SJSA1 (cell line): ENCODE measurements at regions not wholly inside any gene's neighbourhood (a gene's known extent, or its start where the extent isn't known, plus 50 kb on each side); places are given as distances from the start of the nearest gene placed in this dataset.

ENCODE experiments used
- DNase-seq, 2 experiments: peaks; one replicate each; pipeline ENCODE4 v3.0.0-alpha.2; 2015 to 2020; ENCODE audit warnings: low spot score in 2 of 2, low read depth in 1 of 2
- H3K27ac ChIP-seq: fragments of 250-450 bp; sonication (Bioruptor Pico); 2 replicates; pipeline ENCODE4 v1.5.1; 2020; ENCODE audit warnings: mild to moderate bottlenecking, moderate library complexity
- H3K27me3 ChIP-seq: fragments of 250-450 bp; sonication (Bioruptor Pico); replicated peaks from 2 replicates; pipeline ENCODE4 v1.5.1; 2020; ENCODE audit warnings: mild to moderate bottlenecking, moderate library complexity
- H3K36me3 ChIP-seq: fragments of 250-450 bp; sonication (Bioruptor Pico); 2 replicates; pipeline ENCODE4 v1.5.1; 2020; ENCODE audit warnings: mild to moderate bottlenecking
- H3K4me1 ChIP-seq: fragments of 250-450 bp; sonication (Bioruptor Pico); replicated peaks from 2 replicates; pipeline ENCODE4 v1.6.1; 2021; ENCODE audit warnings: mild to moderate bottlenecking
- H3K4me3 ChIP-seq: fragments of 250-450 bp; sonication (Bioruptor Pico); 2 replicates; pipeline ENCODE4 v1.5.1; 2020; ENCODE audit warnings: mild to moderate bottlenecking
- H3K9me3 ChIP-seq: fragments of 250-450 bp; sonication (Bioruptor Pico); replicated peaks from 2 replicates; pipeline ENCODE4 v1.5.1; 2020; ENCODE audit warnings: mild to moderate bottlenecking

DNA sequence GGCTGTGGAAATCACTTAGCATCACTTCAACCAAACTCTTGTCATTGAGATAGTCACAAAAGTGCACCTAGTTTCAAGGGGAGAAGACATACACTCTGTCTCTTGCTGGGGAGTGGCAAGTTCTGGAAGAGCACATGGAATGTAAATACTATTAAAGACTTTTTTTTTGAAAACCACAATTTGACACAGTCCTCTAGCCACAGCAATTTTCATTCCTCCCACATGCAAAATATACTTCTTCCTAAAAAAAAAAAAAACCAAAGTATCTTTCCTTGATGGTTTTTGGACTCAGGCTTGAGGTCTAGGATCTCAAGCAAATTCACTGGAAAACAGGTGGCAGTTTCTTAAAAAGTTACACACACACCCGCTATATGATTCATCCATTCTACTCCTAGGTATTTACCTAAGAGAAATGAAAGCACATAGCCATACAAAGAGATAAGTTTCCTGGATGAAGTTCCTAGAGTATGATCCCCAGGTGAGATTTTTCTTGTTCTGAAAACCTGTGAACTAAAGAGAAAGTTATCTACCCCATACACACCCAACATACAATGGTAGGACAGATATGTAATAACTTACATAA is 295.8 kb downstream of the SP3 start:
- Histone ChIP-seq H3K27ac (no peak overlapping the region), H3K4me3 (no peak overlapping the region), H3K4me1 (peaks cover 7% of the 10 kb centered on the region), H3K9me3 (no peaks in the 10 kb centered on the region), H3K36me3 (no peaks in the 10 kb centered on the region), H3K27me3 (no peaks in the 10 kb centered on the region)
- DNase-seq = peak in 1 of 2 experiments; percentile 27

DNA sequence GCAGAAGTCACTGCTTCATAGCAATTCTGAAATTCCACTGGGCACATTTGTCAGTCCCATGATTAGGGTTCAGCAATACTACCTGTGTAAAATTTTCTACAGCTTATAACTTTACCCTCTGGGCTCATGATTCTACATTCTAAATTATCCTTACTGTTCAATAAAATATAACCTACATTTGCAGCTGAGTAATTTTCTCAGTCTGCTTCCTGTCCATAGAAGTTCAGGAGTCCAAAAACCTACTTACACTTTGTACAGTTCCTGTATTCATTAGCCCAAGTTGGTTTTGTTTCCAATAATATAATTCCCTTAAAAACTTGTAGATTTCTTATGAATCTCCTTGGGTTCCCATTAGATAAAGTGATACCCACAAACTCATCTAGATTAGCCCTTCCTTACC is 295.3 kb downstream of the SP3 start:
- Histone ChIP-seq H3K9me3 (no peaks in the 10 kb centered on the region), H3K4me1 (peaks cover 7% of the 10 kb centered on the region), H3K27ac (no peak overlapping the region), H3K27me3 (no peaks in the 10 kb centered on the region), H3K36me3 (no peaks in the 10 kb centered on the region), H3K4me3 (no peak overlapping the region)
- no peak for DNase-seq

DNA sequence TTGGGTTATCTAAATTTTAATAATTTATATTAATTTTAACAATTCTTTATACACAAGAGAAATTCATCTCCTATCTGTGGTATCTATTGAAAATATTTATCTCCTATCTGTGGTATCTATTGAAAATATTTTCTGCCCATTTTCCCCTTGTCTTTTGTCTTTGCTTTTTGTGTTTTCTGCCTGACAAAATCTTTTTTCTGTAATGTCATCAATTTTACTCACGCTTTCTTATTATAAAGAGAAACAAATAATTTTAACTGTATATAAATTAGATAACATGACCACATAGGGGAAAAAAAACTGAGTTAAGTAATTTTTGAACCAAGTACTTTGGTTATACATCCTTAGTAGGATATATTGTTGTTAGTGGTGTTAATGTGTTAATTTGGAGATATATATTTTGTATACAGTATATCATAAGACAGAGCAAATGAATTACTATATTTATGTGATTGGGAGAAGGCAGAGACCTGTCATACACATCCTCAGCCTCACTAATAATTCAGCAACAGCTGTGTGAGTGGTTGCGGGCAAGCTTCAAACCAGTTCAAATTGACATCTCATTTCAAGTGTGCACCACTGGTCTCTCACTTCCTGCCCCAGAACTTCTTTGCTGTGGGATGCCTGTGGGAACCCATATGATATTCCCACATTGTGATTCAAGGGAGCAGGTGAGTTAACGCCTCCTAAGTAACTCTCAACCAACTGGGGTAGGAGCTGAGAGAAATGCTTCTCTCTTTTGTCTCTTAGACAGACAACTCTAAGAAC is 292.4 kb downstream of the SP3 start:
- Histone ChIP-seq H3K4me1 (peaks cover 7% of the 10 kb centered on the region), H3K27me3 (no peaks in the 10 kb centered on the region), H3K36me3 (no peaks in the 10 kb centered on the region), H3K9me3 (no peaks in the 10 kb centered on the region), H3K4me3 (no peak overlapping the region), H3K27ac (no peak overlapping the region)
- DNase-seq = no peak

- Histone ChIP-seq H3K27me3 (no peaks in the 10 kb centered on the region), H3K9me3 (no peaks in the 10 kb centered on the region), H3K4me1 (peaks cover 7% of the 10 kb centered on the region), H3K4me3 (no peak overlapping the region), H3K36me3 (no peaks in the 10 kb centered on the region), H3K27ac (no peak overlapping the region)
- DNase-seq = no peak
These were observed 291.5 kb downstream of the SP3 start for GRCh38 chr2:173673640-173674039.

DNA sequence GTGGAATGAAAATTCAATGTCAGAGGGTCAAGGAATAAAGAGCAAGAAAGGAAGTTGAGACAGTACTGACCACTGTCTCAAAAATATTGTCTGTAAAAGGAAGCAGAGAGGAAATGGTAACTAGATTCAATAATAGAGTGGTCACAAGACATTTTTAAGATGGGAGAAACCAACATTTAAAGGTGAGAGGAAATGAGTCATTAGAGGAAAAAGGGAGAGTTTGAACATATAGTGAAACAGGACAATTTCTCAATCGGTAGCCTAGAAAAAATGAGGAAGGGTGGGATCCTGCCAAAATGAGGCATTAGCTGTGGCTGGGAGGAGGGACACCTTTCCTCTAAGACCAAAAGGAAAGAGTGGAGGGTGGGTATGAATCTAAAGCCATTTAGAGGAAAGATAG is 288.5 kb downstream of the SP3 start:
- Histone ChIP-seq H3K9me3 (no peaks in the 10 kb centered on the region), H3K4me1 (peaks cover 16% of the 10 kb centered on the region)
- DNase-seq = no peak

DNA sequence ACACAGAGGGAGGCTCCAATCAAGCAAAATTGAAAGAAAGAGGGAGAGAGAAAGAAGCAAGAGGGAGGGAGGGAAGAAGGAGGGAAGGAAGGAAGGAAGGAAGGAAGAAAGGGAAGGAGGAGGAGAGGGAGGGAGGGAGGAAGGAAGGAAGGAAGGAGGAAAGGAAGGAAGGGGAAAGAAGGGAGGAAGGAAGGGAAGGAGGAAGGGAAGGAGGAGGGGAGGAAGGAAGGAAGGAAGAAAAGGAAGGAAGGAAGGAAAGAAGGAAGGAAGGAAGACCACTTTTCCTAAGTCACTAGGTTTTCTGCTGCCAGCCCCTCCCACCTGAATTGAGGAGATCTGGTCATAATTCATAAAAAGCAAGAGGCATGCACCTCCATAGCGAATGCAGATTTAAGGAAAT is 287.0 kb downstream of the SP3 start:
- no peaks in the 10 kb centered on the region for H3K9me3 ChIP-seq
- no peaks in the 10 kb centered on the region for H3K27me3 ChIP-seq
- no peak overlapping the region for H3K4me3 ChIP-seq
- peaks cover 16% of the 10 kb centered on the region for H3K4me1 ChIP-seq
- H3K27ac ChIP-seq = no peak overlapping the region
- no peaks in the 10 kb centered on the region for H3K36me3 ChIP-seq
- DNase-seq = no peak

More for the DNA sequence above, 288.5 kb downstream of the SP3 start:
- no peak overlapping the region for H3K4me3 ChIP-seq
- H3K27me3 ChIP-seq = no peaks in the 10 kb centered on the region
- no peaks in the 10 kb centered on the region for H3K36me3 ChIP-seq
- H3K27ac ChIP-seq = no peak overlapping the region

DNA sequence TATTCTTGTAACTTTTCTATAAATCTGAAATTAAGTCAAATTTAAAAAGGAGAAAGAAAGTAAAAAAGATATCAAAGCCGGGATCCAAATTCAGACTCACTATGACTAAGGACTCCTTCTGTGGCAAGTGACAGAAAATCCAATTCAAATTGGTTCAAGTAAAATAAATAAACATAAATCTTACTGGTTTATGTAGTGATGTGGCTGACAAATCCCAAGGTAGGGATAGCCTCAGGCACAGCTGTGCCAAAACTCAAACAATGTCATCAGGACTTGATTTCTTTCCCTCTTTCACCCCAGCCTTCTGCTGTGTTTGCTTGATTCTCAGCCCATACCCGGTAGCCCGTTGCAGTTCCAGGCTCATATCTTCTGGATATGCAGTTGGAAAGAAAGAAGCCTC is 284.6 kb downstream of the SP3 start:
- no peaks in the 10 kb centered on the region for H3K27me3 ChIP-seq
- H3K27ac ChIP-seq = peak overlapping the region; percentile 18; the same call in 1 of the 2 replicates
- no peaks in the 10 kb centered on the region for H3K36me3 ChIP-seq
- peaks cover 16% of the 10 kb centered on the region for H3K4me1 ChIP-seq
- DNase-seq = peak; percentile 54 to 61
- H3K4me3 ChIP-seq = no peak overlapping the region
- H3K9me3 ChIP-seq = no peaks in the 10 kb centered on the region

DNA sequence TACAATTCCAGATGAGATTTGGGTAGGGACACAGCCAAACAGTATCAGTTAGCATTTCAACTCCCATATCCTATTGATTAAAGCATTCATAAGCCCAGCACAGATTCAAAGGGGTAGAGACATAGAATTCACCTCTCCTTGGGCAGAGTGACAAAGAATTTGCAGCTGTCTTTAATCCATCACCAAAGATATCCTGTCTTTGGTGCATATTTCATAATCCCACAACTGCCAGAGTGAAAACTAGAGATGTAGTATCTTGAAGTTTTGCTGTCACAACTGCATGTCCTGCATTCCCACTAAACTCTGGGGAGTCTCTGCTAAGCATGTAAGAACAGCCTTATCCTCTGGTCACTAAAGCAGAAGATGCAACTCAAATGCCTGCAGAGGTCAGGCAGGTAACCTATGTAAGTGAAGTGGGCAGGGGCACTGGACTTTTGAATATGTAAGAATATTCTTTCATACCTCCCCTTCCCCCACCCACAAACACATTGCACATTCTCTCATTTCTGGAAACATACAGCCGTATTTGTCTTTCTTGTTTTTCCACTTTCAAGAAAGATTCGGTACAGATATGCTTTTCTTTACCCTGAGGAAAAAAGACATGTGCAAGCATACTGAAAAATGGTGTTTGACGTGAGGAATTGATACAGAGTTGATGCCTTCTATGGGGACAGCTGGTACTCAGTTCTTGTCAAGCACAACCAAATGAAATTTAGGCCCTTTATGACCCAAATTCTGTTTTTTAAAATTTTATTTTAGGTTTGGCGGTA is 283.1 kb downstream of the SP3 start:
- H3K27ac ChIP-seq = no peak overlapping the region
- no peak for DNase-seq
- H3K4me1 ChIP-seq = peaks cover 16% of the 10 kb centered on the region

GRCh38 chr2:173684896-173685459 is 280.2 kb downstream of the SP3 start:
- DNase-seq = no peak
- H3K36me3 ChIP-seq = no peaks in the 10 kb centered on the region
- H3K4me1 ChIP-seq = peaks cover 12% of the 10 kb centered on the region
- no peak overlapping the region for H3K27ac ChIP-seq
- H3K27me3 ChIP-seq = no peaks in the 10 kb centered on the region
- no peak overlapping the region for H3K4me3 ChIP-seq
- no peaks in the 10 kb centered on the region for H3K9me3 ChIP-seq

More for the DNA sequence above, 283.1 kb downstream of the SP3 start:
- H3K36me3 ChIP-seq = no peaks in the 10 kb centered on the region
- H3K9me3 ChIP-seq = no peaks in the 10 kb centered on the region
- no peak overlapping the region for H3K4me3 ChIP-seq
- no peaks in the 10 kb centered on the region for H3K27me3 ChIP-seq

GRCh38 chr2:173690349-173690748 is 274.8 kb downstream of the SP3 start:
- no peak overlapping the region for H3K27ac ChIP-seq
- H3K27me3 ChIP-seq = no peaks in the 10 kb centered on the region
- no peaks in the 10 kb centered on the region for H3K4me1 ChIP-seq
- DNase-seq = no peak
- no peaks in the 10 kb centered on the region for H3K9me3 ChIP-seq
- no peaks in the 10 kb centered on the region for H3K36me3 ChIP-seq
- H3K4me3 ChIP-seq = no peak overlapping the region

GRCh38 chr2:173692068-173692467 is 273.1 kb downstream of the SP3 start:
- Histone ChIP-seq H3K9me3 (no peaks in the 10 kb centered on the region), H3K4me1 (no peaks in the 10 kb centered on the region), H3K36me3 (no peaks in the 10 kb centered on the region), H3K27ac (no peak overlapping the region), H3K27me3 (no peaks in the 10 kb centered on the region), H3K4me3 (no peak overlapping the region)
- DNase-seq = no peak

DNA sequence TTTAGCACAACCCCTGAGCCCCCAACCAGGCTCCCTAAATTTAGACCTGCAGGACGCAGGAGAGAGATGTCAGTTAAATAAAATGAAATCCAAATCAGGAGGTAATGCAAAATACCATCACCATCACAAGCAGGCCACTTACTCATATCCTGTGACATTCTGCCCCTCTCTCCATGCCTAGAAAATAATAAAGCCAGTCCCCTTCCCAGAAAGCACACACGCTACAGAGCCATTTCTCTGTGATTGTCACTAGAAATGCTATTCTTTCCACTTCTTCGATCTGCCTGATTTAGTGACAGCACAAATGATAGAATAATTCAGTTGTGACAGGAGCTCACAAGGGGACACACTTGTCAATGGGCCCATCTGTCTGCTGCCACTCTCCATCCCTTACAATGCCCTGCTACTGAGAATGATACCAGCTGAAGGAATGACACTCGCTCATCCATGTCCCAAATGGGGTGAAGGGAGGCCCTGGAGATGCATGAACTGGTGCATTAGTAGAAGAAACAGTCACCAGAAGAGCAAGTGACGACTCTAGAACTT is 272.1 kb downstream of the SP3 start:
- Histone ChIP-seq H3K9me3 (0 out of 2 replicates have a peak, but pooled peaks cover under 1% of the 10 kb centered on the region), H3K27me3 (no peaks in the 10 kb centered on the region), H3K4me3 (no peak overlapping the region), H3K36me3 (no peaks in the 10 kb centered on the region), H3K4me1 (no peaks in the 10 kb centered on the region), H3K27ac (no peak overlapping the region)
- DNase-seq = no peak

GRCh38 chr2:173696274-173696673 is 268.9 kb downstream of the SP3 start:
- H3K9me3 ChIP-seq = 0 out of 2 replicates have a peak, but pooled peaks cover 2% of the 10 kb centered on the region
- DNase-seq = no peak
- no peaks in the 10 kb centered on the region for H3K4me1 ChIP-seq
- H3K27me3 ChIP-seq = no peaks in the 10 kb centered on the region
- H3K36me3 ChIP-seq = no peaks in the 10 kb centered on the region
- H3K27ac ChIP-seq = no peak overlapping the region
- H3K4me3 ChIP-seq = no peak overlapping the region
